ENCODE measurements at regions not wholly inside any gene's neighbourhood (a gene's known extent, or its start where the extent isn't known, plus 50 kb on each side); places are given as distances from the start of the nearest gene placed in this dataset.

GRCh38 chr1:56202796-56203492 is 376.4 kb downstream of the PLPP3 start:
- no peak overlapping the region for H3K27ac ChIP-seq
- ChIA-PET CTCF (no interaction called here), POLR2A (ENCODE audit: low non-redundant PET) (no interaction called here)
- TF ChIP-seq CTCF (conservative IDR thresholded peaks at IDR 0.05; ENCODE audit: low read depth) = no peak
- no peak for DNase-seq (ENCODE audit: low spot score)

GRCh38 chr1:56202186-56202585 is 377.2 kb downstream of the PLPP3 start:
- POLR2A ChIA-PET (ENCODE audit: low non-redundant PET) = no interaction called here
- no peak for TF ChIP-seq CTCF (conservative IDR thresholded peaks at IDR 0.05; ENCODE audit: low read depth)
- H3K27ac ChIP-seq = no peak overlapping the region
- DNase-seq (ENCODE audit: low spot score) = no peak
- CTCF ChIA-PET = no interaction called here

- CTCF ChIA-PET = no interaction called here
- POLR2A ChIA-PET (ENCODE audit: low non-redundant PET) = no interaction called here
- no peak overlapping the region for H3K27ac ChIP-seq
- DNase-seq (ENCODE audit: low spot score) = no peak
- TF ChIP-seq CTCF (conservative IDR thresholded peaks at IDR 0.05; ENCODE audit: low read depth) = no peak
Observed at GRCh38 chr1:56200896-56201295, 378.5 kb downstream of the PLPP3 start.

GRCh38 chr1:56200442-56200841 is 378.9 kb downstream of the PLPP3 start:
- CTCF ChIA-PET = no interaction called here

GRCh38 chr1:56199956-56200355 is 379.4 kb downstream of the PLPP3 start:
- POLR2A ChIA-PET (ENCODE audit: low non-redundant PET) = no interaction called here
- no peak for TF ChIP-seq CTCF (conservative IDR thresholded peaks at IDR 0.05; ENCODE audit: low read depth)
- CTCF ChIA-PET = interaction anchor here (0.6 kb wide), 1 partner anchor 296 kb away, joined by 4 read pairs; no protein-coding TSS in a partner anchor
- no peak for DNase-seq (ENCODE audit: low spot score)
- no peak overlapping the region for H3K27ac ChIP-seq

More at GRCh38 chr1:56200442-56200841, 378.9 kb downstream of the PLPP3 start:
- POLR2A ChIA-PET (ENCODE audit: low non-redundant PET) = no interaction called here
- TF ChIP-seq CTCF (conservative IDR thresholded peaks at IDR 0.05; ENCODE audit: low read depth) = no peak
- DNase-seq (ENCODE audit: low spot score) = no peak
- no peak overlapping the region for H3K27ac ChIP-seq

GRCh38 chr1:56199061-56199460 is 380.3 kb downstream of the PLPP3 start:
- H3K27ac ChIP-seq = no peak overlapping the region
- ChIA-PET CTCF (no interaction called here), POLR2A (ENCODE audit: low non-redundant PET) (no interaction called here)
- DNase-seq (ENCODE audit: low spot score) = no peak
- no peak for TF ChIP-seq CTCF (conservative IDR thresholded peaks at IDR 0.05; ENCODE audit: low read depth)

Measured in RWPE1 (cell line).